ENCODE measurements at regions not wholly inside any gene's neighbourhood (a gene's known extent, or its start where the extent isn't known, plus 50 kb on each side); places are given as distances from the start of the nearest gene placed in this dataset.

- TF ChIP-seq ZNF592 (IDR thresholded peaks at IDR 0.05) (no peak), HSF1 (IDR thresholded peaks at IDR 0.05; ENCODE audit: low read depth, low read length) (no peak)
Measured at GRCh38 chr16:82454152-82454551, 172.6 kb upstream of the CDH13 start (continued).

GRCh38 chr16:82452004-82452756, 174.6 kb upstream of the CDH13 start:
- intact Hi-C loops (cut with micrococcal nuclease; ENCODE audit: unreplicated experiment) (loop anchor here (10.0 kb wide), 1 partner anchor 763 kb away; no protein-coding TSS in a partner anchor), in situ Hi-C loops (cut with MboI) (no loop called here)
- Histone ChIP-seq H3K36me3 (ENCODE audit: control insufficient read depth in 2 of 2, insufficient read depth in 2 of 2, low read length in 1 of 2) (no peaks in the 10 kb centered on the region), H3K79me2 (ENCODE audit: control insufficient read depth, insufficient read depth, low read length) (no peaks in the 10 kb centered on the region), H3K4me3 (no peak overlapping the region), H3K27ac (ENCODE audit: control insufficient read depth, insufficient read depth) (no peak overlapping the region), H4K20me1 (ENCODE audit: control insufficient read depth, insufficient read depth) (no peaks in the 10 kb centered on the region), H3K27me3 (replicated peaks in 1 of 2; ENCODE audit: control insufficient read depth in 2 of 2, insufficient read depth in 2 of 2, low read length in 1 of 2) (no peaks in the 10 kb centered on the region; a peak in 1 of 4 replicates), H3K9me3 (replicated peaks; ENCODE audit: control insufficient read depth, insufficient read depth, low read length) (no peaks in the 10 kb centered on the region), H3K4me2 (ENCODE audit: control insufficient read depth, insufficient read depth) (no peak overlapping the region), H3K9ac (ENCODE audit: control insufficient read depth, insufficient read depth, low read length) (no peak overlapping the region), H3K4me1 (ENCODE audit: control insufficient read depth, insufficient read depth, low read length) (no peaks in the 10 kb centered on the region), H2AFZ (ENCODE audit: control insufficient read depth, low read depth, low read length) (no peak overlapping the region)
- TF ChIP-seq RCOR1 (conservative IDR thresholded peaks at IDR 0.05; ENCODE audit: low read depth, low read length) (no peak), MYC (IDR thresholded peaks at IDR 0.05; ENCODE audit: insufficient read depth, insufficient read length, insufficient replicate concordance, low read length, severe bottlenecking) (no peak), FOS (IDR thresholded peaks at IDR 0.05; ENCODE audit: borderline replicate concordance, extremely low read depth, insufficient read length) (no peak), EP300 (IDR thresholded peaks at IDR 0.05; ENCODE audit: borderline replicate concordance in 1 of 2, control insufficient read depth in 1 of 2, low read depth in 2 of 2, low read length in 2 of 2) (no peak), IKZF1 (conservative IDR thresholded peaks at IDR 0.05) (no peak), SKIL (IDR thresholded peaks at IDR 0.05; ENCODE audit: low read depth, poor library complexity, severe bottlenecking) (no peak), SMAD1 (IDR thresholded peaks at IDR 0.05; ENCODE audit: low read depth, partially characterized antibody) (no peak), ZSCAN29 (IDR thresholded peaks at IDR 0.05) (no peak), ATF2 (IDR thresholded peaks at IDR 0.05; ENCODE audit: low read length) (no peak)
- DNase-seq (ENCODE audit: low read depth, low spot score) (no peak), FAIRE-seq (no peak), ATAC-seq (no peak)
- SMC1A ChIA-PET (ENCODE audit: uncharacterized antibody, unreplicated experiment): interaction anchor here (1.3 kb wide), 1 partner anchor 10 kb away, joined by 3 read pairs; no protein-coding TSS in a partner anchor
- WGBS (ENCODE audit: insufficient coverage, insufficient replicate concordance, low lambda C conversion rate, missing lambda C conversion rate): 25% methylated on average over 11 of the region's 11 CpGs
- CTCF ChIA-PET: no interaction called here
- RAD21 ChIA-PET (ENCODE audit: unreplicated experiment): no interaction called here
- no TSS peak for BruUV-seq (replicated peaks)
- POLR2A ChIA-PET: no interaction called here

Measured in GM12878 (cell line).